H1 (cell line): ENCODE measurements at regions not wholly inside any gene's neighbourhood (a gene's known extent, or its start where the extent isn't known, plus 50 kb on each side); places are given as distances from the start of the nearest gene placed in this dataset.

Source experiments
- CTCF ChIA-PET: fragments of 300-600 bp; sonication (Branson Sonifier 250); formaldehyde crosslinking; loops from one replicate; lab custom pipeline; 2021; ENCODE audit not compliant: partially characterized antibody; lab: Charles Lee
- POLR2A ChIA-PET: fragments of 300-600 bp; sonication (Branson Sonifier 250); formaldehyde crosslinking; loops from one replicate; lab custom pipeline; 2021; ENCODE audit warnings: inconsistent platforms; ENCODE audit not compliant: partially characterized antibody; lab: Charles Lee
- DNase-seq, 2 experiments: peaks; one replicate each; pipeline versions ENCODE4 v3.0.0 to v3.0.0-alpha.2; 2010 to 2022; ENCODE audit warnings: low spot score in 2 of 2, low read depth in 1 of 2, mixed read lengths in 1 of 2
- FAIRE-seq: peaks from 2 replicates; lab custom pipeline; 2011; peaks lifted over from hg19 to GRCh38; lab: Jason Lieb, UNC
- H2AFZ ChIP-seq: 2 replicates; pipeline ENCODE4 v1.8.1; 2012; ENCODE audit warnings: low read length, inconsistent platforms
- H2AK5ac ChIP-seq: 2 replicates; pipeline ENCODE4 v1.6.1; 2013; ENCODE audit warnings: low read depth, low read length
- H2BK120ac ChIP-seq: replicated peaks from 2 replicates; pipeline ENCODE3; 2013; ENCODE audit warnings: low read depth, low read length, inconsistent platforms
- H2BK12ac ChIP-seq: 2 replicates; pipeline ENCODE4 v1.6.1; 2013; ENCODE audit warnings: low read depth, low read length
- H2BK15ac ChIP-seq: 2 replicates; pipeline ENCODE4 v1.6.1; 2013; ENCODE audit warnings: low read length
- H2BK20ac ChIP-seq: 2 replicates; pipeline ENCODE4 v1.6.1; 2013; ENCODE audit warnings: low read length
- H2BK5ac ChIP-seq: 2 replicates; pipeline ENCODE4 v1.6.1; 2013; ENCODE audit warnings: low read depth, low read length
- H3K14ac ChIP-seq: 2 replicates; pipeline ENCODE4 v1.6.1; 2013; ENCODE audit warnings: inconsistent platforms; ENCODE audit not compliant: insufficient read length
- H3K18ac ChIP-seq: 2 replicates; pipeline ENCODE4 v1.6.1; 2013; ENCODE audit warnings: low read length; ENCODE audit errors: extremely low read depth
- H3K23ac ChIP-seq: 2 replicates; pipeline ENCODE4 v1.6.1; 2013; ENCODE audit warnings: inconsistent platforms; ENCODE audit not compliant: insufficient read length
- H3K23me2 ChIP-seq: 2 replicates; pipeline ENCODE4 v1.6.1; 2013; ENCODE audit warnings: low read depth, low read length
- H3K27ac ChIP-seq: 2 replicates; pipeline ENCODE4 v1.6.1; 2011; ENCODE audit warnings: low read depth, low read length, inconsistent platforms
- H3K27me3 ChIP-seq, 4 experiments: replicated peaks in 1 of 4; 1 replicate in 1 of 4; 2 replicates in 3 of 4; pipeline versions ENCODE4 v1.6.1 to v1.8.1; 2011 to 2013; ENCODE audit warnings: low read length in 3 of 4, mild to moderate bottlenecking in 3 of 4, inconsistent platforms in 2 of 4, mixed read lengths in 2 of 4, moderate library complexity in 1 of 4; ENCODE audit not compliant: control insufficient read depth in 3 of 4, insufficient read depth in 3 of 4; ENCODE audit errors: extremely low read depth in 1 of 4
- H3K36me3 ChIP-seq, 4 experiments: 2 replicates each; pipeline versions ENCODE4 v1.6.1 to v1.8.1; 2011 to 2013; ENCODE audit warnings: mild to moderate bottlenecking in 4 of 4, low read length in 3 of 4, moderate library complexity in 2 of 4, control low read depth in 1 of 4, inconsistent platforms in 1 of 4; ENCODE audit not compliant: insufficient read depth in 4 of 4, control insufficient read depth in 2 of 4
- H3K4ac ChIP-seq: replicated peaks from 2 replicates; pipeline ENCODE3; 2013; ENCODE audit warnings: low read length, low read depth, mixed read lengths, inconsistent platforms; ENCODE audit not compliant: insufficient read length
- H3K4me1 ChIP-seq, 4 experiments: replicated peaks in 1 of 4; 1 replicate in 1 of 4; 2 replicates in 3 of 4; pipeline versions ENCODE4 v1.6.1 to v1.8.1; 2011 to 2013; ENCODE audit warnings: low read length in 3 of 4, inconsistent platforms in 2 of 4, mixed read lengths in 1 of 4; ENCODE audit not compliant: insufficient read depth in 4 of 4, control insufficient read depth in 3 of 4
- H3K4me2 ChIP-seq, 2 experiments: 2 replicates each; pipeline versions ENCODE4 v1.6.1 to v1.8.1; 2011 to 2013; ENCODE audit warnings: low read depth in 2 of 2, low read length in 2 of 2, control low read depth in 1 of 2, inconsistent platforms in 1 of 2, mild to moderate bottlenecking in 1 of 2; ENCODE audit not compliant: insufficient read depth in 1 of 2
- H3K4me3 ChIP-seq, 4 experiments: fragments of 200-600, 300-600 bp in 1 of 4; sonication (generic), shearing (Covaris generic), sonication (Bioruptor Twin) in 1 of 4; 2 replicates each; pipeline versions ENCODE4 v1.5.1 to v1.8.1; 2011 to 2016; ENCODE audit warnings: low read length in 4 of 4, low read depth in 3 of 4, control low read depth in 2 of 4, inconsistent platforms in 2 of 4, mild to moderate bottlenecking in 2 of 4, mixed read lengths in 1 of 4, moderate library complexity in 1 of 4; ENCODE audit not compliant: insufficient read depth in 2 of 4; ENCODE audit errors: extremely low read depth in 1 of 4
- H3K56ac ChIP-seq: replicated peaks from 2 replicates; pipeline ENCODE3; 2013; ENCODE audit warnings: low read depth, mild to moderate bottlenecking, mixed read lengths, low read length, inconsistent platforms; ENCODE audit not compliant: insufficient read length
- H3K79me1 ChIP-seq: 2 replicates; pipeline ENCODE4 v1.6.1; 2013; ENCODE audit warnings: low read depth, low read length, control low read depth
- H3K79me2 ChIP-seq, 2 experiments: 2 replicates each; pipeline versions ENCODE4 v1.6.1 to v1.8.1; 2012 to 2013; ENCODE audit warnings: low read length in 2 of 2, mild to moderate bottlenecking in 2 of 2, inconsistent platforms in 1 of 2; ENCODE audit not compliant: insufficient read depth in 2 of 2, control insufficient read depth in 1 of 2
- H3K9ac ChIP-seq, 4 experiments: replicated peaks in 1 of 4; 1 replicate in 1 of 4; 2 replicates in 3 of 4; pipeline versions ENCODE4 v1.6.1 to v1.8.1; 2011 to 2013; ENCODE audit warnings: low read depth in 3 of 4, low read length in 3 of 4, control low read depth in 2 of 4, mild to moderate bottlenecking in 2 of 4, moderate library complexity in 2 of 4, inconsistent platforms in 1 of 4; ENCODE audit errors: extremely low read depth in 1 of 4
- H3K9me3 ChIP-seq, 2 experiments: 2 replicates each; pipeline versions ENCODE4 v1.6.1 to v1.8.1; 2012 to 2013; ENCODE audit warnings: mild to moderate bottlenecking in 2 of 2, moderate library complexity in 2 of 2, control low read depth in 1 of 2, inconsistent platforms in 1 of 2, low read depth in 1 of 2, low read length in 1 of 2, mixed read lengths in 1 of 2; ENCODE audit not compliant: insufficient read depth in 2 of 2
- H4K20me1 ChIP-seq, 2 experiments: replicated peaks in 1 of 2; 2 replicates each; pipeline versions ENCODE3 to v1.8.1; 2011 to 2013; ENCODE audit warnings: inconsistent platforms in 2 of 2, low read length in 2 of 2, mild to moderate bottlenecking in 1 of 2; ENCODE audit not compliant: insufficient read depth in 2 of 2, control insufficient read depth in 1 of 2
- H4K5ac ChIP-seq: 2 replicates; pipeline ENCODE4 v1.6.1; 2013; ENCODE audit warnings: low read length, low read depth, mixed read lengths, inconsistent platforms; ENCODE audit not compliant: insufficient read length
- H4K8ac ChIP-seq: 2 replicates; pipeline ENCODE4 v1.8.0; 2013; ENCODE audit warnings: mild to moderate bottlenecking, moderate library complexity, low read length, inconsistent platforms; ENCODE audit not compliant: insufficient read depth; ENCODE audit errors: extremely low read depth
- H4K91ac ChIP-seq: replicated peaks from 2 replicates; pipeline ENCODE3; 2013; ENCODE audit warnings: low read length, mixed read lengths, inconsistent platforms; ENCODE audit not compliant: insufficient read length
- BACH1 ChIP-seq: IDR thresholded peaks from 2 replicates; pipeline ENCODE4 v1.6.1; 2012; ENCODE audit warnings: low read length, improper control_type of control experiment
- CEBPB ChIP-seq: IDR thresholded peaks from 2 replicates; pipeline ENCODE4 v1.6.1; 2012; ENCODE audit warnings: low read depth, low read length
- CHD2 ChIP-seq: IDR thresholded peaks from 2 replicates; pipeline ENCODE4 v1.6.1; 2012; ENCODE audit warnings: low read length, improper control_type of control experiment
- CTBP2 ChIP-seq: IDR thresholded peaks from 2 replicates; pipeline ENCODE4 v1.7.0; 2011; ENCODE audit warnings: borderline replicate concordance, mild to moderate bottlenecking, moderate library complexity, mixed read lengths, low read length; ENCODE audit not compliant: insufficient read depth, insufficient read length
- EGR1 ChIP-seq: IDR thresholded peaks from 2 replicates; pipeline ENCODE4 v1.6.1; 2011; ENCODE audit warnings: low read depth, low read length, borderline replicate concordance
- JUN ChIP-seq: IDR thresholded peaks from 2 replicates; pipeline ENCODE4 v1.6.1; 2011; ENCODE audit warnings: low read depth, mild to moderate bottlenecking, improper control_type of control experiment, low read length
- MAFK ChIP-seq: IDR thresholded peaks from 2 replicates; pipeline ENCODE4 v1.6.1; 2012; ENCODE audit warnings: low read depth, mild to moderate bottlenecking, improper control_type of control experiment, low read length
- PHF8 ChIP-seq: fragments of 200-600 bp; sonication (generic); conservative IDR thresholded peaks from 2 replicates; pipeline ENCODE4 v1.7.1; 2012; ENCODE audit warnings: low read depth, mild to moderate bottlenecking, inconsistent platforms, low read length, moderate library complexity
- RBBP5 ChIP-seq: IDR thresholded peaks from 2 replicates; pipeline ENCODE4 v1.7.1; 2012; ENCODE audit warnings: low read depth, mild to moderate bottlenecking, inconsistent platforms, low read length, moderate library complexity, borderline replicate concordance
- RXRA ChIP-seq: IDR thresholded peaks from 2 replicates; pipeline ENCODE4 v1.6.1; 2011; ENCODE audit warnings: low read depth, mild to moderate bottlenecking, low read length, moderate library complexity; ENCODE audit not compliant: insufficient read depth
- SIN3A ChIP-seq, 2 experiments: IDR thresholded peaks in 1 of 2; conservative IDR thresholded peaks in 1 of 2; 2 replicates each; pipeline ENCODE4 v1.6.1; 2011 to 2012; ENCODE audit warnings: low read length in 2 of 2, improper control_type of control experiment in 1 of 2, low read depth in 1 of 2, mild to moderate bottlenecking in 1 of 2
- SIRT6 ChIP-seq: IDR thresholded peaks from one replicate; pipeline ENCODE4 v1.7.1; 2012; ENCODE audit warnings: low read length, inconsistent platforms
- WGBS, 2 experiments: shearing (Covaris generic) in 1 of 2; methylation state at CpG; one replicate each; pipeline versions ENCODE4 v1.1.6 to v1.1.7; 2013 to 2015; ENCODE audit warnings: low lambda C conversion rate in 2 of 2, mixed read lengths in 2 of 2, inconsistent platforms in 1 of 2, low coverage in 1 of 2, missing lambda C conversion rate in 1 of 2; ENCODE audit not compliant: insufficient replicate concordance in 2 of 2, insufficient coverage in 1 of 2, insufficient read length in 1 of 2; ENCODE audit errors: extremely low coverage in 1 of 2, missing lambda C conversion rate in 1 of 2; 5-methylcytosine and 5-hydroxymethylcytosine counted together
- TF ChIP-seq, protein P1 (sequence below): IDR thresholded peaks from 2 replicates; pipeline ENCODE4 v1.6.1; 2011; ENCODE audit warnings: low read length, improper control_type of control experiment

DNA sequence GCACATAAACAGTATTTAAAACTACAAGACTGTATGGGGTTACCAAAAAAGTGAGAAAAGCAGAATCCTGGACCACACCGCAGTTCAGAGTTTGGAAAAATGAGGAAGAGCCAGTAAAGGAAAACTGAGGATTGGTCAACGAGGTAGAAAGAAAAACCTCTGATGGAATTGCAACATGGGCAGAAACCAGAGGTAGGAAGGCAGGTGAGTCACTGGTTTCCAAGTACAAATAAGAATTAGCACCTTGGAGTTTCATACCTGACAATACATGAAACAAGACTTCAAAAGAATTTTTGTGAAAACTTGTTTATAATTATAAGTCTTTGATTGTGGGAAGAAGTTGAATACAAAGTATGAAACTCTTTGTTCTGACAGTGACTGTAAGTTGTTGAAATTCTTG lies 533.7 kb upstream of the DAB1 start:
- Histone ChIP-seq H4K8ac (no peak overlapping the region), H3K9me3 (no peaks in the 10 kb centered on the region), H3K79me2 (no peaks in the 10 kb centered on the region), H3K14ac (no peak overlapping the region), H4K20me1 (no peaks in the 10 kb centered on the region), H2AK5ac (no peak overlapping the region), H3K27me3 (no peaks in the 10 kb centered on the region), H2BK12ac (no peak overlapping the region), H2BK120ac (no peak overlapping the region), H3K56ac (no peak overlapping the region), H2BK20ac (no peak overlapping the region), H3K9ac (no peak overlapping the region), H3K23me2 (no peaks in the 10 kb centered on the region), H4K91ac (no peak overlapping the region), H3K4me3 (no peak overlapping the region), H2AFZ (no peak overlapping the region), H3K4me1 (no peaks in the 10 kb centered on the region), H3K79me1 (no peaks in the 10 kb centered on the region), H2BK5ac (no peak overlapping the region), H3K36me3 (no peaks in the 10 kb centered on the region), H2BK15ac (no peak overlapping the region), H3K27ac (no peak overlapping the region), H3K23ac (no peak overlapping the region), H4K5ac (no peak overlapping the region), H3K4ac (no peak overlapping the region), H3K4me2 (no peak overlapping the region), H3K18ac (no peak overlapping the region)
- 95% methylated on average over 2 of the region's 2 CpGs; no CpG with 5 or more reads in 1 of the 2 experiments for WGBS, 2 experiments
- TF ChIP-seq CTBP2 (no peak), JUN (no peak), EGR1 (no peak), CHD2 (no peak), CEBPB (no peak), PHF8 (no peak), SIRT6 (no peak), MAFK (no peak), BACH1 (no peak), RXRA (no peak), RBBP5 (no peak), SIN3A (conservative IDR thresholded peaks at IDR 0.05 in 1 of 2, IDR thresholded peaks at IDR 0.05 in 1 of 2; ENCODE audit: low read depth in 1 of 2, low read length in 2 of 2) (no peak)
- TF ChIP-seq, protein P1, sequence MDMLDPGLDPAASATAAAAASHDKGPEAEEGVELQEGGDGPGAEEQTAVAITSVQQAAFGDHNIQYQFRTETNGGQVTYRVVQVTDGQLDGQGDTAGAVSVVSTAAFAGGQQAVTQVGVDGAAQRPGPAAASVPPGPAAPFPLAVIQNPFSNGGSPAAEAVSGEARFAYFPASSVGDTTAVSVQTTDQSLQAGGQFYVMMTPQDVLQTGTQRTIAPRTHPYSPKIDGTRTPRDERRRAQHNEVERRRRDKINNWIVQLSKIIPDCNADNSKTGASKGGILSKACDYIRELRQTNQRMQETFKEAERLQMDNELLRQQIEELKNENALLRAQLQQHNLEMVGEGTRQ, result no peak
- ChIA-PET POLR2A (no interaction called here), CTCF (interaction anchor here (1.2 kb wide), 1 partner anchor 88 kb away, joined by 4 read pairs; no protein-coding TSS in a partner anchor)
- no peak for DNase-seq
- no peak for FAIRE-seq
